Loucy (cell line): ENCODE measurements at regions not wholly inside any gene's neighbourhood (a gene's known extent, or its start where the extent isn't known, plus 50 kb on each side); places are given as distances from the start of the nearest gene placed in this dataset.

Experiments
- EZH2phosphoT487 ChIP-seq: fragments of 200-600 bp; IDR thresholded peaks from 2 replicates; pipeline ENCODE4 v1.6.1; 2018; ENCODE audit warnings: antibody characterized with exemption, mild to moderate bottlenecking, moderate library complexity, borderline replicate concordance
- TF ChIP-seq, protein P1 (sequence below): fragments of 200-600 bp; sonication (generic); conservative IDR thresholded peaks from 2 replicates; pipeline ENCODE4 v1.5.1; 2014; ENCODE audit warnings: mild to moderate bottlenecking, antibody characterized with exemption, low read length

DNA sequence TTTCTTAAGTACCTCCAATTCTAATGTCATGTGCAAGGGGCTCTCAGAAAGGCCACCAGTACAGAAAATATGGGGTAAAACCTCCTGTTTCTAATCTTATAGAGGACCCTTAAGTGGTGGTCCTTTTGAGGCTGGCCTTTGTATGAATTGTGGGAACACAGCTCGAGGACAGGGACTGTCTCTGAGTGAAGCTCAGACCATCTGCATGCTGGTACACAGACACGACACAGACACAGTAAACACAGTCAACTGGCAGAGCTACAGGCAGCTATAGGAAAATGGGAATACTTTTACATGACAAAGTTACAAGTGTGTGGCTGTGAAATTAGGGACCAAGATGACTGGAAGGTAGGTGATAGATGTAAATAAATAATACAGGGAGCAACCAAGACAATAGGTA, 143.9 kb upstream of the PREP start:
- TF ChIP-seq, protein P1, sequence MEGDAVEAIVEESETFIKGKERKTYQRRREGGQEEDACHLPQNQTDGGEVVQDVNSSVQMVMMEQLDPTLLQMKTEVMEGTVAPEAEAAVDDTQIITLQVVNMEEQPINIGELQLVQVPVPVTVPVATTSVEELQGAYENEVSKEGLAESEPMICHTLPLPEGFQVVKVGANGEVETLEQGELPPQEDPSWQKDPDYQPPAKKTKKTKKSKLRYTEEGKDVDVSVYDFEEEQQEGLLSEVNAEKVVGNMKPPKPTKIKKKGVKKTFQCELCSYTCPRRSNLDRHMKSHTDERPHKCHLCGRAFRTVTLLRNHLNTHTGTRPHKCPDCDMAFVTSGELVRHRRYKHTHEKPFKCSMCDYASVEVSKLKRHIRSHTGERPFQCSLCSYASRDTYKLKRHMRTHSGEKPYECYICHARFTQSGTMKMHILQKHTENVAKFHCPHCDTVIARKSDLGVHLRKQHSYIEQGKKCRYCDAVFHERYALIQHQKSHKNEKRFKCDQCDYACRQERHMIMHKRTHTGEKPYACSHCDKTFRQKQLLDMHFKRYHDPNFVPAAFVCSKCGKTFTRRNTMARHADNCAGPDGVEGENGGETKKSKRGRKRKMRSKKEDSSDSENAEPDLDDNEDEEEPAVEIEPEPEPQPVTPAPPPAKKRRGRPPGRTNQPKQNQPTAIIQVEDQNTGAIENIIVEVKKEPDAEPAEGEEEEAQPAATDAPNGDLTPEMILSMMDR: no peak
- no peak for TF ChIP-seq EZH2phosphoT487
